ENCODE measurements at regions not wholly inside any gene's neighbourhood (a gene's known extent, or its start where the extent isn't known, plus 50 kb on each side); places are given as distances from the start of the nearest gene placed in this dataset.

DNA sequence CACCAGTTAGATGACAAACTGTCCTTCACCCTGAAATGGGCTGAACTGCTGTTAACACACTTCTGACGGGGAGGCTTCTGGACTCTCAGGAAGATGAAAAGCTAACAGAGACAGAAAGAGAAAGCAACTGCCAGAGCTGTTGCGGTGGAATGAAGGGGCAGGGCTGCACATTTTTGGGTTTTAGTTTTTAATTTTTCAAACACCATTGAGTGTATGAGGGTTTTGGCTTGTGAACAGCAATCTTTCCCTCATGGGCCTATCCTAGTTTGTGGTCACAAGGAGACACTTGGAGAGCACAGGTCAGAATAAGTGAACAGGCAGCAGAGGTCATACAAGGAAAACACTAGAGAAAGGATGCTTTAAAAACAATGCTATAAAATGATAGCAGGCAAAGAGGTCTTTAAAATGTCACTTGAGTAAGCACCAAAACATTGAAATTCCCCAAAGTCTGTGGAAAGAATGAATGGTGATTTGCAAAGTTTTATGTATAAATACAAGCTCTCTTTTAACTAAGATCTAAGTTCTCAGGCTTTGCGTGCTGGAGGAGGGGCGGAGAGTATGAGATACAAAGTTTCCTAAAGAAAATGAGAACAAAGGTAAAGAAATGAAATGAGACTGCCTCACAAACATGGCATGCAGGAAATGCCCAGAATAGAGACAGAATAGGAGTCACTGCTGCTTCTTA lies 101.4 kb upstream of the GLI3 start:
- TF ChIP-seq, protein P1, sequence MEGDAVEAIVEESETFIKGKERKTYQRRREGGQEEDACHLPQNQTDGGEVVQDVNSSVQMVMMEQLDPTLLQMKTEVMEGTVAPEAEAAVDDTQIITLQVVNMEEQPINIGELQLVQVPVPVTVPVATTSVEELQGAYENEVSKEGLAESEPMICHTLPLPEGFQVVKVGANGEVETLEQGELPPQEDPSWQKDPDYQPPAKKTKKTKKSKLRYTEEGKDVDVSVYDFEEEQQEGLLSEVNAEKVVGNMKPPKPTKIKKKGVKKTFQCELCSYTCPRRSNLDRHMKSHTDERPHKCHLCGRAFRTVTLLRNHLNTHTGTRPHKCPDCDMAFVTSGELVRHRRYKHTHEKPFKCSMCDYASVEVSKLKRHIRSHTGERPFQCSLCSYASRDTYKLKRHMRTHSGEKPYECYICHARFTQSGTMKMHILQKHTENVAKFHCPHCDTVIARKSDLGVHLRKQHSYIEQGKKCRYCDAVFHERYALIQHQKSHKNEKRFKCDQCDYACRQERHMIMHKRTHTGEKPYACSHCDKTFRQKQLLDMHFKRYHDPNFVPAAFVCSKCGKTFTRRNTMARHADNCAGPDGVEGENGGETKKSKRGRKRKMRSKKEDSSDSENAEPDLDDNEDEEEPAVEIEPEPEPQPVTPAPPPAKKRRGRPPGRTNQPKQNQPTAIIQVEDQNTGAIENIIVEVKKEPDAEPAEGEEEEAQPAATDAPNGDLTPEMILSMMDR (IDR thresholded peaks at IDR 0.05; ENCODE audit: insufficient read depth, low read length, poor library complexity, severe bottlenecking), result no peak
- H3K27me3 ChIP-seq (ENCODE audit: control insufficient read depth, insufficient read depth, low read length), result no peaks in the 10 kb centered on the region
- H3K4me3 ChIP-seq (ENCODE audit: low read depth, low read length), result no peak overlapping the region
- H3K36me3 ChIP-seq (ENCODE audit: control insufficient read depth, insufficient read depth, low read length), result no peaks in the 10 kb centered on the region
- DNase-seq (ENCODE audit: low read depth), result no peak

GRCh38 chr7:42337225-42337905 lies 100.4 kb upstream of the GLI3 start:
- no peak for DNase-seq (ENCODE audit: low read depth)
- Histone ChIP-seq H3K36me3 (ENCODE audit: control insufficient read depth, insufficient read depth, low read length) (no peaks in the 10 kb centered on the region), H3K4me3 (ENCODE audit: low read depth, low read length) (no peak overlapping the region), H3K27me3 (ENCODE audit: control insufficient read depth, insufficient read depth, low read length) (no peaks in the 10 kb centered on the region)
- TF ChIP-seq, protein P1 (IDR thresholded peaks at IDR 0.05; ENCODE audit: insufficient read depth, low read length, poor library complexity, severe bottlenecking), result no peak

- no peaks in the 10 kb centered on the region for H3K36me3 ChIP-seq (ENCODE audit: control insufficient read depth, insufficient read depth, low read length)
- H3K27me3 ChIP-seq (ENCODE audit: control insufficient read depth, insufficient read depth, low read length), result no peaks in the 10 kb centered on the region
- H3K4me3 ChIP-seq (ENCODE audit: low read depth, low read length), result no peak overlapping the region
- TF ChIP-seq, protein P1 (IDR thresholded peaks at IDR 0.05; ENCODE audit: insufficient read depth, low read length, poor library complexity, severe bottlenecking), result no peak
- DNase-seq (ENCODE audit: low read depth), result no peak
These were observed 95.7 kb upstream of the GLI3 start for GRCh38 chr7:42332605-42333222.

GRCh38 chr7:42319631-42320030 lies 82.6 kb upstream of the GLI3 start:
- Histone ChIP-seq H3K27me3 (ENCODE audit: control insufficient read depth, insufficient read depth, low read length) (no peaks in the 10 kb centered on the region), H3K4me3 (ENCODE audit: low read depth, low read length) (no peak overlapping the region), H3K36me3 (ENCODE audit: control insufficient read depth, insufficient read depth, low read length) (no peaks in the 10 kb centered on the region)
- TF ChIP-seq, protein P1 (IDR thresholded peaks at IDR 0.05; ENCODE audit: insufficient read depth, low read length, poor library complexity, severe bottlenecking), result no peak
- no peak for DNase-seq (ENCODE audit: low read depth)

DNA sequence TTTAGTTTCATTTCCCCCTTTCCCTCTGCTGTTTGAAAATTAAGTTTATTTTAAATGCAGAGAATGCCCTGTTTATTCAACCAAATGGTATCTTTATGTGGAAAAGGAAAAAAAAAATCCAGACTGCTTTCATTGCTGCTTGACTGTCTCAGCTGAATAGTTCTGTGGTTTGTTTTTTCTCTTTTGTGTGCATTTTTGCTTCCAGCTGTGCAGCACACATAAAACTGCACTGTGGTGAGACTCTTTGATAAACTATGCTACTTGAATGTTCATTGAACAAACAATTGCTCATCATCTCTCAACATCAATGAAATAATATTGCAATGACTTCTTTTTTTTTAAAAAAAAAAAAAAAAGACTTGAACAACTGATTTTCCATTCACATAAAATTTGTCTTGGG lies 78.6 kb upstream of the GLI3 start:
- Histone ChIP-seq H3K4me3 (ENCODE audit: low read depth, low read length) (no peak overlapping the region), H3K27me3 (ENCODE audit: control insufficient read depth, insufficient read depth, low read length) (no peaks in the 10 kb centered on the region), H3K36me3 (ENCODE audit: control insufficient read depth, insufficient read depth, low read length) (no peaks in the 10 kb centered on the region)
- DNase-seq (ENCODE audit: low read depth), result peak; percentile 62
- TF ChIP-seq, protein P1 (IDR thresholded peaks at IDR 0.05; ENCODE audit: insufficient read depth, low read length, poor library complexity, severe bottlenecking), result no peak

Data from kidney epithelial cell (primary cell).